ENCODE measurements at regions not wholly inside any gene's neighbourhood (a gene's known extent, or its start where the extent isn't known, plus 50 kb on each side); places are given as distances from the start of the nearest gene placed in this dataset.

DNA sequence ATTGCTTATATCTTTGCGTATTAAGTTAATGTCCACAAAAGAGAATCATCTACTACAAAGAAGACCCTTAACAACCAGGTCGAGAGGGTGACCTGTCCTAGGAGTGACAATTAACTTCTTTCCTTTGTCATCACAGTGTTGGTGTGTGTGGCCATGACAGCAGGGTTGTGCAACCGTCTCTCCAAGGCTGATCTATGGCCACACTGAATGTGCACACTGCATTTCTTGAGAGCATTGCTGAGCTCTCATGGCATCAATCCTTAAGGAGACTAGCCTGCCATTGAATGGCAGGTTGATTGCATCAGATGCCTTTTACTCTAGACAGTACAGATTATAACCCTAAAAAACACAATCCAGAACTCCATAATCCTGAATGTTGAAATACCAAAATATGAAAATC is 86.5 kb upstream of the OLFM3 start:
- no peak for TF ChIP-seq CTCF (IDR thresholded peaks at IDR 0.05; ENCODE audit: extremely low read depth, missing control alignments)
- DNase-seq (ENCODE audit: low spot score): no peak

DNA sequence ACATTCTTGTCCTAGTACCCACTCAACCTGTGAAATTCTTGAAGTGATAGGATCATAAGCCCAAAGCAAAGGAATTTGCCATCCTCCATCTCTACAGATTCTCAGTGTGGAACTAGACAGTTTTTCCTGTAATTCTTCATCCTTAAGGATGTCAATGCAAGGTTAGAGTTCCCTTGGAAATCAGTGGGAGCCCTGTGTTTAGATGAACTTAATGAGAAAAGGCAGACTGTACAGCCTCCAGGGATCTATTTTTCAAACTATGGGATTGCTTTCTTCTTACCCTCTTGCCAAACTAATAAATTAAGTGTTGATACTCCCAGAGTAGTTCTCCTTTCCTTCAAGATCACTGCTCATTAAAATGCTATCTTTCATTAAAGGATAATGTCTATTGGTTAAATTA is 78.1 kb upstream of the OLFM3 start:
- no peak for DNase-seq (ENCODE audit: low spot score)
- TF ChIP-seq CTCF (IDR thresholded peaks at IDR 0.05; ENCODE audit: extremely low read depth, missing control alignments): no peak

GRCh38 chr1:102071451-102071850 is 74.7 kb upstream of the OLFM3 start:
- no peak for DNase-seq (ENCODE audit: low spot score)

GRCh38 chr1:102050556-102050955 is 53.8 kb upstream of the OLFM3 start:
- no peak for DNase-seq (ENCODE audit: low spot score)
- TF ChIP-seq CTCF (IDR thresholded peaks at IDR 0.05; ENCODE audit: extremely low read depth, missing control alignments): no peak

More at GRCh38 chr1:102071451-102071850, 74.7 kb upstream of the OLFM3 start:
- no peak for TF ChIP-seq CTCF (IDR thresholded peaks at IDR 0.05; ENCODE audit: extremely low read depth, missing control alignments)

- TF ChIP-seq CTCF (IDR thresholded peaks at IDR 0.05; ENCODE audit: extremely low read depth, missing control alignments): no peak
- DNase-seq (ENCODE audit: low spot score): no peak
These were observed 51.0 kb upstream of the OLFM3 start for GRCh38 chr1:102047724-102048123.

Data from GM20000 (cell line).